SK-N-SH treated with all-trans-retinoic acid at 6 μM for 48 hours (cell line): ENCODE measurements at regions not wholly inside any gene's neighbourhood (a gene's known extent, or its start where the extent isn't known, plus 50 kb on each side); places are given as distances from the start of the nearest gene placed in this dataset.

Source experiments
- ZC3H10 ChIP-seq: fragments of 250-450 bp; sonication (Bioruptor Pico); IDR thresholded peaks from 2 replicates; pipeline ENCODE4 v1.5.1; 2021; ENCODE audit warnings: mild to moderate bottlenecking, moderate library complexity
- ZFP3 ChIP-seq: fragments of 250-450 bp; sonication (Bioruptor Pico); IDR thresholded peaks from 2 replicates; pipeline ENCODE4 v1.5.0; 2020; ENCODE audit warnings: mild to moderate bottlenecking, moderate library complexity
- TF ChIP-seq, protein P1 (sequence below): fragments of 250-450 bp; sonication (Bioruptor Pico); IDR thresholded peaks from 2 replicates; pipeline ENCODE4 v1.8.0; 2020; ENCODE audit warnings: mild to moderate bottlenecking, moderate library complexity, borderline replicate concordance

DNA sequence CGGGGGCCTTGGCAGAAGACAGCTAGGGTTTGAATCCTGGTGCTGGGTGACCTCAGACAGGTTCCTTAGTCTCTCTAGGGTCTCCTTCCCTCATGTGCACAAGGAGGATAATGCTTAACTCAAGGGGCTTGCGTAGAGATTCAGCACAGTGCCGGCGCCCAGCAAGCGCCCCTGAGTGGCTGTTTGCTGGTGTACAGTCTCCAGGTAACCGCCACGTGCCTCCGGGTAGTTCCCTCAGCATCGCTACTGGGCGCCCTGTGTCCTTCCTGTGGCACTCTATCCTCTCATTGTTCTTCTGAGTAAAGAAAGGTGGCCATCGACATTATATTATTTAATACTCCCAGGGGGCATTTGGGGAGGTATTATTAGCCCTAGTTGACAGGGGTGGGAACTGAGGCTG lies 80.9 kb downstream of the NENF start:
- no peak for TF ChIP-seq ZFP3
- TF ChIP-seq ZC3H10 = no peak
- TF ChIP-seq, protein P1, sequence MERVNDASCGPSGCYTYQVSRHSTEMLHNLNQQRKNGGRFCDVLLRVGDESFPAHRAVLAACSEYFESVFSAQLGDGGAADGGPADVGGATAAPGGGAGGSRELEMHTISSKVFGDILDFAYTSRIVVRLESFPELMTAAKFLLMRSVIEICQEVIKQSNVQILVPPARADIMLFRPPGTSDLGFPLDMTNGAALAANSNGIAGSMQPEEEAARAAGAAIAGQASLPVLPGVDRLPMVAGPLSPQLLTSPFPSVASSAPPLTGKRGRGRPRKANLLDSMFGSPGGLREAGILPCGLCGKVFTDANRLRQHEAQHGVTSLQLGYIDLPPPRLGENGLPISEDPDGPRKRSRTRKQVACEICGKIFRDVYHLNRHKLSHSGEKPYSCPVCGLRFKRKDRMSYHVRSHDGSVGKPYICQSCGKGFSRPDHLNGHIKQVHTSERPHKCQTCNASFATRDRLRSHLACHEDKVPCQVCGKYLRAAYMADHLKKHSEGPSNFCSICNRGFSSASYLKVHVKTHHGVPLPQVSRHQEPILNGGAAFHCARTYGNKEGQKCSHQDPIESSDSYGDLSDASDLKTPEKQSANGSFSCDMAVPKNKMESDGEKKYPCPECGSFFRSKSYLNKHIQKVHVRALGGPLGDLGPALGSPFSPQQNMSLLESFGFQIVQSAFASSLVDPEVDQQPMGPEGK (CRISPR knock-in tag) = no peak
